ENCODE measurements at regions not wholly inside any gene's neighbourhood (a gene's known extent, or its start where the extent isn't known, plus 50 kb on each side); places are given as distances from the start of the nearest gene placed in this dataset.

DNA sequence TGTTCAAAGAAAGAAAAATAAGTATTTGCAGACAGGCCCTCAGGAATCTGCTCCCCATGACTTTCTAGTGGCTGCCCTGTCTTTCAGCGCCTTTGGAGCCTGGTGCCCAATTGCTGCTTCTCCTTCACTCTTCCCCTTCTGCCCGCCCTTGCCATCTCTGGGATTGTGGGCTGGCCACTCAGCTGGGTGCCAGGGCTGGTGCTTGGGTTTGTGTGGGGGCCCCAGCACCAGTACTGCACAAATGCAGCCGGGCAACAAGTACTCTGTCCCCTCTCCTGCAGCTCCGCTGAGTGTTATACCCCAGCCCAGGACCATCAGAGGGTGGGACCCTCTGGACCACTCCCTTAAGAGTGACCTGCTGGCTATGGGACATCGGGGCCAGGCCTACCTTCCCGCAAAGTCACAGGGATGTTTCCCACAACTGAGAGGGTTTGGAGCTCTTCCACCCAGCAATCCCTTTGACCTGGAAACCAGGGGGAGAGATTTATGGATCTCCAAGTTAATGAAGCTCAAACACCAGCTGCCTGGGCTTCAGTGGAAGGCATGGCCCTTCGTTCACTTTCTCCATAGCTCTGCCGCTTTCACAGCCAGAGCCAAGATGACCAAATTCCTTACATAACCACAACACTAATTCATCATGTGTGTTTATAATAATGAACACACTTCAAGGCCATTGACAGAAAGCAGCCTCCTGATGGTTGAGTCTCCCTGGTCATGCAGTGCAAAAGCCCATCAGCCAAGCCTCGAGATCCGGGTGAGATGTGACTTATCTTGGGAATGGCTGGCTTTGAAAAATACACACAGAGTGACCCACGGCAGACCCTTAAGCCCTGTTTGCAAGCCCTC lies 313.9 kb upstream of the ZNF32 start:
- Mint-ChIP-seq H3K9me3 (ENCODE audit: low read depth) (no peaks in the 10 kb centered on the region), H3K27ac (no peak overlapping the region), H3K27me3 (peaks cover 2% of the 10 kb centered on the region), H3K4me3 (no peak overlapping the region), H3K36me3 (no peaks in the 10 kb centered on the region), H3K4me1 (ENCODE audit: low read depth) (peaks cover 8% of the 10 kb centered on the region)

DNA sequence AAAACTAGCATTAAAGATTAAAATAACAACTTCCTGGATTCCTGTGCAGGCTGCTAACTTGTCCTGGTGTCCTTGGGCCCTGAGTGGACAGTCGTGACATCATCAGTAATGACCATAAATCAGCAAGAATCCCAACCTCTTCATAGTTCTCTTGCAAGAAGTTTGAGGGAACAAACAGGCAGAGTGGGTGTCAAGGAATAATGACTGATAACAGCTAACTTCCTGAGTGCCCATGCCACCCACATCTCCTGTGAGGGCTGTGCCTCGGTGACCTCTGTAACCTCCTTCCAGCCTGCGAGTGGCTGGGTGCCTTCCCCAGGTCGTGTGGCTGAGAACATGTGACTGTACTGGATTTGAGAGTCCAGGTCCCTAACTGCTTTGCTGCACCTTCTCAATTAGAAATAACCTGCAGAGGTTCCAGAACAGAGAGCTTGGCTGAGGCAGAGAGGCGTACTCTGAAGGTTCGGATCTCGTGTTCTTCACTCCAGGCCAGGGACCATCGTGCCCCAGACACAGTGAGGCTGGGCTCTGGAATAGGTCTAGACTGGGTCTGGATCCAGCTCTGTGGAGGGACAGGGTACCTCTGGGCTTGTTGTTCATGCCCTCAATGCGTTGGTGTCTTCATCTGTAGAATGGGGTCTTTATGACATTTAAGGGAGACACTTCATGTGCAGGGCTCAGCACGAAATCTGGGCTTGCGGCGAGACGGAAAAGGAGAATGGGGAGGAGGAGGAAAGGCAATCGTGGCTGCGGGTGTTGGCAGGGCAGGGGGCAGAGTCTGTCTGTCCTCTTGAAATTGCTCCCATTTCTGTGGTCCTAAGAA lies 313.1 kb upstream of the ZNF32 start:
- Mint-ChIP-seq H3K4me3 (no peak overlapping the region), H3K4me1 (ENCODE audit: low read depth) (peaks cover 8% of the 10 kb centered on the region), H3K27me3 (peaks cover 2% of the 10 kb centered on the region), H3K36me3 (no peaks in the 10 kb centered on the region), H3K9me3 (ENCODE audit: low read depth) (no peaks in the 10 kb centered on the region), H3K27ac (no peak overlapping the region)

DNA sequence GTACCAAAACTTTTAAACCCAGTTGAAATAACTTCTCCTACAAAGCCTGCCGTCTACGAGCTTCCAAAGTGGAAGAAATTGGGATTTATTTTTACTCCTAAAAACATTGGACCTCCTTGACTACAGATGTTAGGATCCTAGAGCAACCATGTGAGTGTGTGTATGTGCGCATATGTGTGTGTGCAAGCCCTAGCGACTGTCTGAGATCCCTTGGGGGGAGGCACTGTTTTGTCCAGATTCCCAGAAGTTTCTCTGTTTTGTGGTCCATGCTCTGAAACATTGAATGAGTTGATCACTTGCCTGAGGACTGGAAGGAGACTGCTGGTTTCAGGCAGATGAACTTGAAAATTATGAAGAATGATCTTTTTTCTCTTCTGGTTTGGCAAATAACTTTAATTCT lies 312.3 kb upstream of the ZNF32 start:
- Mint-ChIP-seq H3K36me3 (no peaks in the 10 kb centered on the region), H3K4me3 (no peak overlapping the region), H3K9me3 (ENCODE audit: low read depth) (no peaks in the 10 kb centered on the region), H3K27ac (no peak overlapping the region), H3K4me1 (ENCODE audit: low read depth) (peaks cover 8% of the 10 kb centered on the region), H3K27me3 (peaks cover 3% of the 10 kb centered on the region)

DNA sequence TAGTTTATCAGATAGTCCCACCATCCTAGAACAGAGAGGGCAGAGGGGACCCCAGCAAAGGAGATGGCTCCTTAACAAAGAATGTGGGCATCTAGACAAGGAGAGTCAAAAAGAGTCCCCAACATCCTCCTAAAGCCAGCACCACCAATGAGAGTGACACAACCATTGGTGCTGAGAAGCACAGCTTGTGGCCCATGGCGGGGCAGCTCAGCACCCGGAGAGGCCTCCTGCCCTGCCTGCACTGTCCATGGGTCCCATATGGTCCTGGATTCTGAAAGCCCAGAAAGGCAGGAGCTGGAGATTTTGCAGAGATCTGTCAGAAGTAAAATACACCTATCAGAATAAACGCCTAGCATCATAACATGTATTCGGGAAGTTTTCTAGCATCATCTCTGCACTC lies 311.8 kb upstream of the ZNF32 start:
- Mint-ChIP-seq H3K9me3 (ENCODE audit: low read depth) (no peaks in the 10 kb centered on the region), H3K4me3 (no peak overlapping the region), H3K27ac (no peak overlapping the region), H3K4me1 (ENCODE audit: low read depth) (peaks cover 5% of the 10 kb centered on the region), H3K27me3 (peaks cover 5% of the 10 kb centered on the region), H3K36me3 (no peaks in the 10 kb centered on the region)

DNA sequence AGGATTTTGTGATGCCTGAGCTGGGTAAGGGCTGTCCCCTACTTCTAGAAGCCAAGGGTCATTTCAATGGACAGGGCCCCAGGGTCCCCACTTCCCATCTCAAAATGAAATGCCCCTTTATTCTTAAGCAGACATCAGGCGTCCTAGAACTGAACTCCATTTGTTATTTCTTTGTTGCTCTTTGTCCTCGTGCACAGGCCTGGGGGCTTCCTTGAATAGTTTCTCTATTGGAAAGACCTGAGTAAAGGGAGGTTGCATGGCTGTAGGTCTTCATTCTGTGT lies 311.4 kb upstream of the ZNF32 start:
- Mint-ChIP-seq H3K27ac (no peak overlapping the region), H3K9me3 (ENCODE audit: low read depth) (no peaks in the 10 kb centered on the region), H3K4me1 (ENCODE audit: low read depth) (peaks cover 2% of the 10 kb centered on the region), H3K27me3 (peaks cover 5% of the 10 kb centered on the region), H3K36me3 (no peaks in the 10 kb centered on the region), H3K4me3 (no peak overlapping the region)

DNA sequence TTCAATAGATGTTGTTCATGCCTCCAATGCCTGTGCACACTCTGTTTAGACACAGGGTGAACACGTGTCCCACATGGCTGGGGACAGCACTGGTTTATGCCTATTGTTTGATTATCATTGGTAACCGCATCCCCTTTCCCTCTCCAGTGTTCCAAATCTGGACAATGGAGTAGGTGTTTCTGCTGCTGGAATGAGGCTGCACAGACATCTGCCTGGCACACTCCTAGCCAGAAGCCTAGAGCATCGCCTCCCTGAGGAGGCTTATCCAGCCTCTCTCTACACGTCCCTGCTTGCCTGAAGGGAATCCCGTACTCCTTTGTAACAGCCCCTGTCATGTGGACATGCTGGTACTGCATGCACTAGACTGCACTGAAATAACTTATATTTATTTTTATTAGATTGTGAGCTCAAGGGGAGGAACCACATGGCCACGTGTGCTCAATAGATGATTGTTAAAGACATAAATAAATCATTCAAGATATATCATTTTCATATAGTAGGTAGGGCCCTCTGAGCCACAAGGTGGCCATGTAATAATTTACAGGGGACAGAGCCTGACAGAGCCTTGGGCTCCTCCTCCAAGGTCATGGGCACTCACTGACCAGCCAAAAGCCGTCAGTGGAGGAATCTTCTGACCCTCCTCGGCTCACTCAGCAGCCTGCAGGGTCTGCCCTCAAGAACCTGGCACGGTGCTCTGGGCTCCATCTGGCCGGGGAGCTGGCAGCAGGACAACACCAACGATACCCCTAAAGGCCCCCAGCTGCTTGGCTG lies 310.9 kb upstream of the ZNF32 start:
- Mint-ChIP-seq H3K27me3 (peaks cover 5% of the 10 kb centered on the region), H3K4me1 (ENCODE audit: low read depth) (no peaks in the 10 kb centered on the region), H3K4me3 (no peak overlapping the region), H3K27ac (no peak overlapping the region), H3K36me3 (no peaks in the 10 kb centered on the region), H3K9me3 (ENCODE audit: low read depth) (no peaks in the 10 kb centered on the region)

DNA sequence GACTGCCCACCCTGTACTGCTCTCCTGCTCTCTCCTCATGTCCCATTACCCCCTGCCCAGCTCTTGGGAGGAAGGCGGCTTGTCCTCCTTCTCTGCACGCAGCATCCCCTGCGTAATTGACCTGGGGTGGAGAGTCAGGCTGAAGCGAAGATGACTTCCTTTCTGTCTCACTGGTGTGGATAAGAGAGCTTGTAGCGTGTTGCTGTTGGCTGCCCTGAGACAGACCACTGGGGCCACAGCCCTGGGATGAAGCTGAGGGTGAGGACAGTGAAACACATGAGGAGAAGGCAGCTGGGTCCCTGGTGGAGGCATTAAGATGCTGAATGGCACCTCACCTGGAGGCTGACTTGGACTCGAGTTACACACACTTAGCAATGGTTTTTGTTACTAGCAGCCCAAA lies 310.3 kb upstream of the ZNF32 start:
- no peaks in the 10 kb centered on the region for H3K9me3 Mint-ChIP-seq (ENCODE audit: low read depth)
- H3K27ac Mint-ChIP-seq, result no peak overlapping the region
- peaks cover 8% of the 10 kb centered on the region for H3K27me3 Mint-ChIP-seq
- no peaks in the 10 kb centered on the region for H3K4me1 Mint-ChIP-seq (ENCODE audit: low read depth)
- no peaks in the 10 kb centered on the region for H3K36me3 Mint-ChIP-seq
- no peak overlapping the region for H3K4me3 Mint-ChIP-seq

DNA sequence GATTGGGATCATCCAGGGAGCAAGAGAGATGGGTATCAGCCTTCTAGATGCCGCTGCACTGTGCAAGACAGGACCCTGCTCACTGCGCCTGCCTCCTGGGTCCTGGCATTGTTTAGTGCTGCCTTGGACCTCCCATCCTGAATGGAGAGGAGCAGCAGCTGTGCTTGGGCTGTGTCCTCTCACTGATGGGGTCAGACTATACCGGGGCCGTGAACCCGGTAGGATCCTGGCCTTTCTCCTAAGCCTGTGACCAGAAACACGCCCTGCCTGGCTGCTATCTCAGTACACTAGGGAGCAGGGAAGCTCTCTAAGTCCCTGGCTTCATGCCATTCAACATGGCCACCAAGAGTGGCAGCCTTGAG lies 309.4 kb upstream of the ZNF32 start:
- peaks cover 5% of the 10 kb centered on the region for H3K9me3 Mint-ChIP-seq (ENCODE audit: low read depth)
- peaks cover 11% of the 10 kb centered on the region for H3K27me3 Mint-ChIP-seq

DNA sequence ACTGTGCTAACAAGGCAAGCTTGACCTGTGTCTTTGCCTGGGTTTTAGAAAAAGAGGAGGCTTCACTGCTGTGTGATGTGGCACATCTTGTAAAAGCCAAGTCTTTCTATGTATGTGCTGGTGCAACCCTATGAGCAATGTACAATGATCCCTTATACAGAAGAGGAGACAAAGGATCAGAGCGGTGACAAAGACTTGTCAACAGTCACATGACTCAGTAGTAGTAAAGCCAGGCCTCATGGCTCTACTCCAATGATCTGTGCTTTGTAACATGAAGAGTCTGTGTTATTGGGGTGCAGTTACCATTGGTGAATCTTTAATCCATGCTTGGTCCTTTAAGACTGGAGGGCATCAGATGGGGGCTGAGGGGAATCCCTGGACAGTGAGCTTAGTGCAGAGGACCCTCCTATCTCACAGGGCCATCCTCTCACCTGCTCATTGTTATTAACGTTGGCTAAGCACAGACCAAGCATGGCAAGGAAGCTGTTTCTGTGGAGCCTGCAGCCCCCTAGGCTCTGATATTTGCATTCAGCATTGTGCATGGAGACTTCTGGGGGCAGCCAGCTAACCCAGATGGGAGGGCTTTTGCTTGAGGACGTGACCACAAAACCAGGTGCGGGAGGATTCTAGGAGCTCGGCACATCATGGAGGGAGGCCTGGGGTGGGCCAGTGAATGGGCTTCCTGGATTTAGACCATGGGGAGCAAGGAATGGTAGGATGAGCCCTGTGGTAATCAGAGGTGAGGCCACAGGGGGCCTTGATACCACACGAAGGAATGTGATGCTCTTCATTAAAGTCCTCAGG lies 308.8 kb upstream of the ZNF32 start:
- H3K4me1 Mint-ChIP-seq (ENCODE audit: low read depth), result no peaks in the 10 kb centered on the region
- H3K27ac Mint-ChIP-seq, result no peak overlapping the region
- no peaks in the 10 kb centered on the region for H3K36me3 Mint-ChIP-seq

More for the DNA sequence above, 309.4 kb upstream of the ZNF32 start:
- Mint-ChIP-seq H3K36me3 (no peaks in the 10 kb centered on the region), H3K27ac (no peak overlapping the region), H3K4me1 (ENCODE audit: low read depth) (no peaks in the 10 kb centered on the region), H3K4me3 (no peak overlapping the region)

DNA sequence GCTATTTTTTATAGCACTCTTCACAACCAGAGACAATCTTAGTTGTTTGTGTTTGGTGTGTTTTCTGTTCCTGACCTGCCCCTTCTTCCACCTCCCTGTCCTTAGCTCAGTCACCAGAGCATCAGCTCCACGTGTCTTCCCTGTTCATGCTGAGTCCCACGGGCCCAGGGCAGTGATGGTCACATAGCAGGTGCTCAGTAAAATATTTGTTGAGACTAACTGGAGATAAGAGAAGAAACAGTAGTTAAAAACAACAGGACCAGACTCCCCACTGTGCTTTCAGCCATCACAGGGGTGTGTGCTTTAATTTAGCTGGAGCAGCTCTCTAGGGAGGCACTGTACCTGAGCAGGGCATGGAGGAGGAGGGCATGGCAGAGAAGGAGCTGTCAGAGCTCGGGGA lies 307.3 kb upstream of the ZNF32 start:
- H3K36me3 Mint-ChIP-seq, result no peaks in the 10 kb centered on the region
- H3K4me1 Mint-ChIP-seq (ENCODE audit: low read depth), result no peaks in the 10 kb centered on the region
- no peak overlapping the region for H3K4me3 Mint-ChIP-seq
- H3K9me3 Mint-ChIP-seq (ENCODE audit: low read depth), result peaks cover 5% of the 10 kb centered on the region
- H3K27ac Mint-ChIP-seq, result no peak overlapping the region
- H3K27me3 Mint-ChIP-seq, result peaks cover 12% of the 10 kb centered on the region

More for the DNA sequence above, 308.8 kb upstream of the ZNF32 start:
- H3K27me3 Mint-ChIP-seq, result peaks cover 12% of the 10 kb centered on the region
- no peak overlapping the region for H3K4me3 Mint-ChIP-seq
- H3K9me3 Mint-ChIP-seq (ENCODE audit: low read depth), result peaks cover 5% of the 10 kb centered on the region

DNA sequence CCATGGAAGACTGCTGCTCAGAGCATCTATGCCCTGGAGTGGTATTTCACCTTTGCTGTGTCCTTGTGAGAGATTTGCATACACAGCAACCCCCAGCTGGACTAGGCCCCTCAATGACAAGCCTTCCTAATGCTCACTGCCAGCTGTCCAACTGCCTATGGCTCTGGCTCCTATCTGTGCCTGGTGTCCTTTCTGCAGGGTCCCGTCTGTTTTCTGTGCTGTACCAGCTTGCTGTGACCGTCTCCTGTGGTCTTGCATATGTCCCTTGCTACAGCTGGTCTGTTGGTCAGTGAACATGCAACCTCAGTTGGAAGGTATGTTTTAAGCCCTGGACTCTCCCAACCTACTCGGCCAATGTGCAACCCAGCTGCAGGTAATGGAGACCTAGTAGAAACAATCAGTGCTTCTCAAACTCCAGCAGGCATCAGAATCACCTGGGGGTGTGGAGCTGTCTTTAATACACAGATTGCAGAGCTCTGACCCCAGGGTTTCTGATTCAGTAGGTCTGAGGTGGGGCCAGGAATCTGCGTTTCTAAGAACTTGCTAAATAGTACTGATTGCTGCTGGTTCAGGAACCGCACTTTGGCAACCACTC lies 306.4 kb upstream of the ZNF32 start:
- H3K27ac Mint-ChIP-seq, result no peak overlapping the region
- H3K9me3 Mint-ChIP-seq (ENCODE audit: low read depth), result peaks cover 5% of the 10 kb centered on the region
- H3K4me3 Mint-ChIP-seq, result no peak overlapping the region
- no peaks in the 10 kb centered on the region for H3K4me1 Mint-ChIP-seq (ENCODE audit: low read depth)
- no peaks in the 10 kb centered on the region for H3K36me3 Mint-ChIP-seq
- peaks cover 12% of the 10 kb centered on the region for H3K27me3 Mint-ChIP-seq

DNA sequence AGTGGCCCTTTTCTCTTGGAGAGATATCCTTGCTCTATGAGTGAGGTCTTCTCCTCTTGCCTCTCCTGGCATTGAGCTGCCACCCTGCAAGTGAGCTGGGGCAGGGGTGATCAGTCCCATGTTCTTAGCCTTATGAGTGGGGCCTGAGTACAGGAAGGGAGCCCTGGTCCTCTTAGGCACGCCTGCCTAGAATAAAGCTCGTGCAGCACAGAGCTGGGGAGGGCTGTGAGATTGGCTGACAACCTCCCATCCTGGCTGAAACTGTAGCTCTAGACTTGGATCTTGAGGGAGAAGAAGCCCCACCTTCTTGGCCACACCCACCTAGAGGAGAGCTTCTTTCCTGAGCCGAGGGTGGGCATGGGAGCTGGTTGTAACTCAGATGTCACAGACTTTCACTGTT lies 305.0 kb upstream of the ZNF32 start:
- Mint-ChIP-seq H3K4me1 (ENCODE audit: low read depth) (no peaks in the 10 kb centered on the region), H3K36me3 (no peaks in the 10 kb centered on the region), H3K9me3 (ENCODE audit: low read depth) (peaks cover 5% of the 10 kb centered on the region), H3K27ac (no peak overlapping the region), H3K27me3 (peaks cover 12% of the 10 kb centered on the region), H3K4me3 (no peak overlapping the region)

DNA sequence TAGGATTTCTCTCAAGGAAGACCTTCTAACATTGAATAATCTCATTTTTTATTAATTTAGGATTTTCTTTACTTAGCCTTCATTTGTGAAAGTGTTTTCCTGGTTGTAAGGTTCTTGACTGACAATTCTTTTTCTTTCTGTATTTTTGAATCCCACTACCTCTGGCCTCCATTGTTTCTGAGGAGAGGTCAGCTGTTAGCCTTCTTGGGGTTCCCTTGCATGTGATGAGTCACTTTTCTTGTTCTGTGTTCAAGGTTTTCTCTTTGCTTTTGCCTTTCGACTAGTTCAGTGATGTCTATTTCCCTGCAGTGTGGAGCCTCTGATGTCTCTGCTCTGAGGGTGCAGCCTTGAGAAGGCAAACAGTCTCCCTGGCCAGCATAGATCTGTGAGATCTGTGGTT lies 304.1 kb upstream of the ZNF32 start:
- Mint-ChIP-seq H3K36me3 (no peaks in the 10 kb centered on the region), H3K4me3 (no peak overlapping the region), H3K27me3 (peaks cover 12% of the 10 kb centered on the region), H3K4me1 (ENCODE audit: low read depth) (no peaks in the 10 kb centered on the region), H3K27ac (no peak overlapping the region), H3K9me3 (ENCODE audit: low read depth) (peaks cover 5% of the 10 kb centered on the region)

DNA sequence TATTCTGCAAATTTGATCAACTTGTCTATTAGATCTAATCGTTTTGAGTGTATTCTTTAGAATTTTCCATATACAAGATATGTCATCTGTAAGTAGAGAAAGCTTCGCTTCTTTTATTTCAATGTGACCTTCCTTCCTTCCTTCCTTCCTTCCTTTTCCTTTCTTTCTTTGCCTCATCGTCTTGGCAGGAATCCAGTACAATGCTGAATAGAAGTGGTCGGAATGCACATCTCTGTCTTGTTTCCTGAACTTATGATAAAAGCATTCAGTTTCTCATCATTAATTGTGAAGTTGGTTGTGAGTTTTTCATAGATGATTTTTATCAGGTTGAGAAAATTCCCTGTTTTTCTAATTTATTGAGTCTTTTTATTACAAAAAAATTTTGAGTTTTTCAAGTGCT lies 300.7 kb upstream of the ZNF32 start:
- H3K4me1 Mint-ChIP-seq (ENCODE audit: low read depth), result no peaks in the 10 kb centered on the region
- H3K27me3 Mint-ChIP-seq, result peaks cover 7% of the 10 kb centered on the region

More for the DNA sequence above, 300.7 kb upstream of the ZNF32 start:
- Mint-ChIP-seq H3K4me3 (no peak overlapping the region), H3K27ac (no peak overlapping the region), H3K36me3 (no peaks in the 10 kb centered on the region), H3K9me3 (ENCODE audit: low read depth) (peaks cover 5% of the 10 kb centered on the region)

All from activated naive CD8-positive, alpha-beta T cell (primary cell).